DOHH2 (cell line): ENCODE measurements at regions not wholly inside any gene's neighbourhood (a gene's known extent, or its start where the extent isn't known, plus 50 kb on each side); places are given as distances from the start of the nearest gene placed in this dataset.
"Not testable (repeated sequence)": the region's sequence is repeated elsewhere in the genome, so short reads cannot be mapped to it uniquely, and the experiment has no call there.

Experiments
- H3F3A ChIP-seq: fragments of 200-600 bp; sonication (generic), shearing (Covaris generic); 2 replicates; pipeline ENCODE4 v1.6.0; 2016; ENCODE audit warnings: antibody characterized with exemption, mild to moderate bottlenecking; ENCODE audit not compliant: control insufficient read depth, insufficient read depth
- H3K27ac ChIP-seq: fragments of 200-600 bp; sonication (generic); 2 replicates; pipeline ENCODE4 v1.5.1; 2014; ENCODE audit warnings: low read depth, mild to moderate bottlenecking, low read length, moderate library complexity
- H3K27me3 ChIP-seq: fragments of 200-600 bp; sonication (generic); 2 replicates; pipeline ENCODE4 v1.6.1; 2014; ENCODE audit warnings: mild to moderate bottlenecking, low read length, mixed read lengths; ENCODE audit not compliant: control insufficient read depth
- H3K36me3 ChIP-seq: fragments of 200-600 bp; sonication (generic); 2 replicates; pipeline ENCODE4 v1.6.1; 2014; ENCODE audit warnings: mild to moderate bottlenecking, low read length, moderate library complexity, mixed read lengths; ENCODE audit not compliant: control insufficient read depth
- H3K4me1 ChIP-seq: fragments of 200-600 bp; sonication (generic); 2 replicates; pipeline ENCODE4 v1.6.1; 2014; ENCODE audit warnings: mild to moderate bottlenecking, low read length, mixed read lengths; ENCODE audit not compliant: control insufficient read depth
- H3K4me2 ChIP-seq: fragments of 200-600 bp; sonication (generic); 2 replicates; pipeline ENCODE4 v1.6.0; 2014; ENCODE audit warnings: mild to moderate bottlenecking, low read length, moderate library complexity
- H3K4me3 ChIP-seq: fragments of 200-600 bp; sonication (generic); 2 replicates; pipeline ENCODE4 v1.5.1; 2014; ENCODE audit warnings: mild to moderate bottlenecking, low read length, mixed read lengths
- H3K79me2 ChIP-seq: fragments of 200-600 bp; sonication (generic); 2 replicates; pipeline ENCODE4 v1.6.1; 2014; ENCODE audit warnings: mild to moderate bottlenecking, low read length, mixed read lengths; ENCODE audit not compliant: control insufficient read depth
- H3K9me2 ChIP-seq: fragments of 200-600 bp; sonication (generic); replicated peaks from 2 replicates; pipeline ENCODE4 v1.6.1; 2014; ENCODE audit warnings: mild to moderate bottlenecking, low read length, mixed read lengths; ENCODE audit not compliant: control insufficient read depth
- H3K9me3 ChIP-seq: fragments of 200-600 bp; sonication (generic); 2 replicates; pipeline ENCODE4 v1.6.1; 2014; ENCODE audit warnings: antibody characterized with exemption, low read length, mixed read lengths; ENCODE audit not compliant: control insufficient read depth, insufficient read depth
- H4K20me1 ChIP-seq: fragments of 200-600 bp; sonication (generic); 2 replicates; pipeline ENCODE4 v1.6.0; 2014; ENCODE audit warnings: low read depth, mild to moderate bottlenecking, antibody characterized with exemption, low read length, moderate library complexity; ENCODE audit not compliant: control insufficient read depth, insufficient read depth
- CTCF ChIP-seq: fragments of 200-600 bp; sonication (generic); IDR thresholded peaks from one replicate; pipeline ENCODE4 v1.5.1; 2014; ENCODE audit warnings: antibody characterized with exemption, mild to moderate bottlenecking, low read depth, low read length; ENCODE audit not compliant: poor library complexity, severe bottlenecking
- EZH2phosphoT487 ChIP-seq: fragments of 200-600 bp; sonication (generic); IDR thresholded peaks from 2 replicates; pipeline ENCODE4 v1.6.1; 2017; ENCODE audit warnings: borderline replicate concordance, mild to moderate bottlenecking, antibody characterized with exemption, low read length, moderate library complexity, mixed read lengths

- Histone ChIP-seq H3K27me3 (no peaks in the 10 kb centered on the region), H4K20me1 (no peaks in the 10 kb centered on the region), H3K27ac (no peak overlapping the region), H3K9me3 (no peaks in the 10 kb centered on the region), H3K36me3 (no peaks in the 10 kb centered on the region), H3F3A (no peaks in the 10 kb centered on the region), H3K79me2 (no peaks in the 10 kb centered on the region), H3K4me1 (no peaks in the 10 kb centered on the region), H3K4me2 (no peak overlapping the region), H3K9me2 (no peaks in the 10 kb centered on the region), H3K4me3 (no peak overlapping the region)
- TF ChIP-seq CTCF = no peak
These were observed 265.8 kb upstream of the CYRIA start for GRCh38 chr2:16931441-16931840.

GRCh38 chr2:16927398-16927797, 261.8 kb upstream of the CYRIA start:
- 0 out of 2 replicates have a peak, but pooled peaks cover 5% of the 10 kb centered on the region for H3K9me3 ChIP-seq
- H3K9me2 ChIP-seq = no peaks in the 10 kb centered on the region
- no peak overlapping the region for H3K4me2 ChIP-seq
- no peaks in the 10 kb centered on the region for H3K79me2 ChIP-seq
- H3K36me3 ChIP-seq = no peaks in the 10 kb centered on the region
- no peaks in the 10 kb centered on the region for H3F3A ChIP-seq
- H4K20me1 ChIP-seq = no peaks in the 10 kb centered on the region
- H3K27ac ChIP-seq = no peak overlapping the region
- TF ChIP-seq EZH2phosphoT487 (no peak), CTCF (no peak)
- no peak overlapping the region for H3K4me3 ChIP-seq
- H3K27me3 ChIP-seq = no peaks in the 10 kb centered on the region
- no peaks in the 10 kb centered on the region for H3K4me1 ChIP-seq

GRCh38 chr2:16925145-16925544, 259.5 kb upstream of the CYRIA start:
- H4K20me1 ChIP-seq = no peaks in the 10 kb centered on the region
- H3K79me2 ChIP-seq = no peaks in the 10 kb centered on the region
- no peak overlapping the region for H3K4me2 ChIP-seq
- H3K4me1 ChIP-seq = peaks cover 7% of the 10 kb centered on the region
- H3K9me2 ChIP-seq = no peaks in the 10 kb centered on the region
- H3K27me3 ChIP-seq = no peaks in the 10 kb centered on the region
- no peaks in the 10 kb centered on the region for H3K36me3 ChIP-seq
- no peak overlapping the region for H3K4me3 ChIP-seq
- no peak overlapping the region for H3K27ac ChIP-seq
- TF ChIP-seq EZH2phosphoT487 = no peak
- TF ChIP-seq CTCF = no peak
- H3K9me3 ChIP-seq = 0 out of 2 replicates have a peak, but pooled peaks cover 5% of the 10 kb centered on the region
- H3F3A ChIP-seq = no peaks in the 10 kb centered on the region

- H3K36me3 ChIP-seq, H3K9me2 ChIP-seq, H3K27me3 ChIP-seq, H3K4me1 ChIP-seq, H3K27ac ChIP-seq, H3K4me2 ChIP-seq, H3K4me3 ChIP-seq, H3K79me2 ChIP-seq, H4K20me1 ChIP-seq, H3K9me3 ChIP-seq, H3F3A ChIP-seq: not testable (repeated sequence)
These were observed 249.7 kb upstream of the CYRIA start for GRCh38 chr2:16915341-16915755.
